HFFc6 (cell line): ENCODE measurements at regions not wholly inside any gene's neighbourhood (a gene's known extent, or its start where the extent isn't known, plus 50 kb on each side); places are given as distances from the start of the nearest gene placed in this dataset.

ENCODE experiments used
- DNase-seq: peaks from one replicate; pipeline ENCODE4 v3.0.0-alpha.2; 2018
- H3K27ac Mint-ChIP-seq: 2 replicates; pipeline ENCODE4 v1.8.0; 2020; ENCODE audit warnings: mild to moderate bottlenecking, mixed read lengths
- H3K27me3 Mint-ChIP-seq: 2 replicates; pipeline ENCODE4 v1.8.0; 2021; ENCODE audit warnings: mild to moderate bottlenecking, moderate library complexity, mixed read lengths; ENCODE audit not compliant: insufficient read depth
- H3K36me3 Mint-ChIP-seq: 2 replicates; pipeline ENCODE4 v1.8.0; 2021; ENCODE audit warnings: low read depth, mixed read lengths
- H3K4me1 Mint-ChIP-seq: 2 replicates; pipeline ENCODE4 v1.8.0; 2020; ENCODE audit warnings: low read depth, mixed read lengths
- H3K4me3 Mint-ChIP-seq: 2 replicates; pipeline ENCODE4 v1.8.0; 2020; ENCODE audit warnings: mild to moderate bottlenecking, moderate library complexity, mixed read lengths
- H3K9me3 Mint-ChIP-seq: 2 replicates; pipeline ENCODE4 v1.8.0; 2020; ENCODE audit warnings: mild to moderate bottlenecking, mixed read lengths
- TF ChIP-seq, protein P1 (sequence below): fragments of 200-600 bp; sonication (generic); IDR thresholded peaks from 2 replicates; pipeline ENCODE4 v1.5.0; 2021; ENCODE audit warnings: antibody characterized with exemption, mild to moderate bottlenecking

DNA sequence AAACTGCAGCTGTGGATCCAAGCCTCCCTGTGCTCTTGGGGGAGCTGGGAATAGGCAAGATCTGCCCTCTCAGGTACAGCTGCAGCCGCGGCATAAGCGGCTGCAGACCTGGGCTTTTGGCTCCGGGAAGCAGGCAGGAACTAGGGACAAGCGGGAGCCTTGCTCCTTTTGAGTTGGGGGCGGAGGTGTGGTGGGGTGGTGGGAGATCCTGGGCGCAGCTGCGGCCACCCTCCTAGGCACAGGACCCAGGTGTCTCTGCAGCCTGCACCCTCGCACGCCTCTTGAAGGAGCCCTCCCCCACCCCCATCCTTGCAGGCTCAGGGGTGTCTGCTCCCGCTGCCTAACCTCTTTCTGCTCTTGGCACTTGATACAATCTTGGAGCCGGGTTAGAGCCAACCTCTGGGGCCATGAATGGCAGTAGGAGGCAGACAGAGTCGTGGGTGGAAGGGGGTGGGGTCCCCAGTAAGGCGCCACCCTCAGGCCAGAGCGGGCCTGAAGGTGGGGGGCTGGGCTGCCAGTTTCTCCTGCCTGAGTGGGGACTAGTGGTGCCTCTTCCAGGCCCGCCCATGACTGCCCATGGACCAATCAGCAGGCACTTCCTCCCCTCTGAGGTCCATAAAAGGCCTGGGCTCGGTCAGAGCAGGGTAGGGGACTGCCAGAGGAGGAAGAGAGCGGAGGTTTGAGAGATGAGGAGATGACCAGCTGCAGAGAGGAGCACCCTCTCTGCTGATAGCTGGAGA is 267.6 kb upstream of the TNC start:
- DNase-seq, result no peak
- H3K4me3 Mint-ChIP-seq, result no peak overlapping the region
- no peak overlapping the region for H3K27ac Mint-ChIP-seq
- peaks cover 38% of the 10 kb centered on the region for H3K9me3 Mint-ChIP-seq
- H3K36me3 Mint-ChIP-seq, result peaks cover 25% of the 10 kb centered on the region
- TF ChIP-seq, protein P1, sequence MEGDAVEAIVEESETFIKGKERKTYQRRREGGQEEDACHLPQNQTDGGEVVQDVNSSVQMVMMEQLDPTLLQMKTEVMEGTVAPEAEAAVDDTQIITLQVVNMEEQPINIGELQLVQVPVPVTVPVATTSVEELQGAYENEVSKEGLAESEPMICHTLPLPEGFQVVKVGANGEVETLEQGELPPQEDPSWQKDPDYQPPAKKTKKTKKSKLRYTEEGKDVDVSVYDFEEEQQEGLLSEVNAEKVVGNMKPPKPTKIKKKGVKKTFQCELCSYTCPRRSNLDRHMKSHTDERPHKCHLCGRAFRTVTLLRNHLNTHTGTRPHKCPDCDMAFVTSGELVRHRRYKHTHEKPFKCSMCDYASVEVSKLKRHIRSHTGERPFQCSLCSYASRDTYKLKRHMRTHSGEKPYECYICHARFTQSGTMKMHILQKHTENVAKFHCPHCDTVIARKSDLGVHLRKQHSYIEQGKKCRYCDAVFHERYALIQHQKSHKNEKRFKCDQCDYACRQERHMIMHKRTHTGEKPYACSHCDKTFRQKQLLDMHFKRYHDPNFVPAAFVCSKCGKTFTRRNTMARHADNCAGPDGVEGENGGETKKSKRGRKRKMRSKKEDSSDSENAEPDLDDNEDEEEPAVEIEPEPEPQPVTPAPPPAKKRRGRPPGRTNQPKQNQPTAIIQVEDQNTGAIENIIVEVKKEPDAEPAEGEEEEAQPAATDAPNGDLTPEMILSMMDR, result no peak
- H3K4me1 Mint-ChIP-seq, result no peaks in the 10 kb centered on the region
- H3K27me3 Mint-ChIP-seq, result peaks cover 5% of the 10 kb centered on the region

DNA sequence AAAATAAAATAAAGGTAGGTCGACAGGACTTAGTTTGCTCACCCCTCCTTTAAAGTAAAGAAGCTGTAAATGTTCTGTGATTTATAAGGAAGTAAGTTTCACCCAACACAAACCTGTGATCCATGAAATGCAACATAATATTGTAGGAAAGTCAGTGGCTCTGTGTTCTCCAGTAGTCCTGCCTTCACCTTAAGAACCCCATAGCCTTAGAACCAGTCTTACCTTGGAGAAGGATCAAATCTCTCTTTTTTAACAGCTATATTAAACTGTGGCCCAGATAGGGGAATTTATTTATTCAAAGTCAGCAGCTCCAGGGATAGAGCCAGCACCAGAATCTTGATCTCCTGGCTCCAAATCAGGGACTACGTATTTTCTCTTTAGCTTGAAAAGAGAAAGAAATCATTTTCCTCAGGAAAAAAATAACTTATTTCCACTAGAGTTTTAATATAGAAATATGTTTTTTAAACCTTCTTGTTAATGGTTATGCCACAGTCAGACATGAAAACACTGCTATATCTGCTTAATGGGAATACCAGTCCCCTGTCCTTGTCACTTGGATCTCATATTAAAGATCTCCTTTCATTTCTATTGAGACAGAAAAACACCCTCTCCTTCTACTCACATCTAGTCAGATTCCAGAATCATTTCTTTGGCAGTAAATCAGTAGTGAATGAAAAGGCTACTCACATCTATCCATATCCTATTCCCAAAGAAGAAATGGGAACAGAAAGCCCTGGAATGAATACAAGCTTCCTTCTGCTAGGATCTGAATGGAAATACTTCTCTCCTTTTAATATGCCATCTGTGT is 269.2 kb upstream of the TNC start:
- Mint-ChIP-seq H3K27ac (no peak overlapping the region), H3K27me3 (peaks cover 4% of the 10 kb centered on the region; the same call in 1 of the 2 replicates), H3K4me1 (no peaks in the 10 kb centered on the region), H3K36me3 (peaks cover 13% of the 10 kb centered on the region), H3K9me3 (peaks cover 26% of the 10 kb centered on the region), H3K4me3 (no peak overlapping the region)
- TF ChIP-seq, protein P1, result no peak
- no peak for DNase-seq

DNA sequence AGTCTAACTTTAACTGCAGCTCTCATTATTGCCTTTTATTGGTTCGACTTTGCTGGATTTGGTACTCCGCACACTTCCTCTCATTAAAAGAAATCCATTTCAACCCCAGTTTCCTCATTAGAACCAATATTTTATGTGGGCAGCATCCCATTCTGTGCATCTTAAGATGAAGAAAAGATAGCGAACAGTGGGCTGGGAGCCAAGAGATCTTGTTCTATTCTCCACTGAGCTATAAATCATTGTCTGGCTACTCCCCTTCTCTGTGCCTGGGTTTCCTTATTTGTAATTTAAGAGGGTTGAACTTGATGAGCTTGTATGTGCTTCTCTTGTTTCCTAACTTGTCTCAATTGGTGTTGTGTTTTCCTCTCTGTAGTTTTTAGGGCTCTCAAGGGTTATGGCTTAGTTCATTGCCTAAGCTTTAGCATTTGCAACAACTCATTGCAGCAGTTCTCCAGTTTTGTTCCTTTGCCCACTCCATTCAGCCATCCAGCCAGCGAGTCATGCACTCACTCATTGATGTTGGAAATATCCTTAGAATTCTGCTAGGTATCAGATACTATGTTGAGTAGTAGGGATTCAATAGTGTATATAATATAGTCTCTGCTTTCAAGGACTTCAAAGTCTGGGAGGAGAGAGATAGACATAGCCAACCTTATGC is 273.3 kb upstream of the TNC start:
- DNase-seq, result no peak
- H3K36me3 Mint-ChIP-seq, result no peaks in the 10 kb centered on the region

DNA sequence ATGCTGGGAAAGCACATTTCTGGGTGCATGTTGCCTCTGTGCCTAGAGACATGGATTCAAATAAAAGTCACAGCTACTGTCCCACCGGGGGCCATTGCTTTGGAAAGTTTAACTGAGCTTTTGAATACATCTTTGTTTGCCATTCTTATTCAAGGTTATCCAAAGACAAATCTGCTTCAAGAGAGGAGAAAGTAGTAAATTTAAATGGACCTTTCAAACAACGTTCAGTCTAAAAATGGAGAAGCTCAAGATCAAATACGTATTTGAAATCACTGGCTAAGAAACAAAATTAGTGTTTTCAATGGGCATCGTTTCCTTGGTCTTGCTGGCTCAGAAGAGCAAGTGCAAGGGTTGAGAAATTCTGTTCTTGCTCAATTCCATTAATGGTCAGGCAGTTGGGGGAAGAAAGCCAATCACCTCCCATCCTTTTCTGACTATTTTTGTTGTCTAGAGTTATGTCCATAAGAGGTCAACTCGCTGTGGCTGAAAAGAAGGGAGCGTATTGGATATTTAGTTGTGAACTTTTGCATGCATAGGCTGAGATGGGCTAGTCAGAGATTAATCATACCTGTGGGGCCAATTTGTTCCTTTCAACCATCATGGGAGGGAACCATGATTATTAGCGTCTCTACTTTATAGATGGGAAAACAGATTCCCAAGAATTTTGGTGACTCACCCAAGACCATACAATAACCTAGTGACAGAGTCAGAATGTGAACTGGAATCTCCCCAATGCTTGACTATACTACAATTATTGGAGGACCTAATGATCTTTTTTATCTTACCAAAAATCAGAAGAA is 276.2 kb upstream of the TNC start:
- Mint-ChIP-seq H3K36me3 (no peaks in the 10 kb centered on the region), H3K27me3 (peaks cover 5% of the 10 kb centered on the region), H3K4me3 (no peak overlapping the region), H3K4me1 (peaks cover 29% of the 10 kb centered on the region), H3K27ac (no peak overlapping the region), H3K9me3 (no peaks in the 10 kb centered on the region)
- TF ChIP-seq, protein P1, result no peak
- DNase-seq, result no peak

More for the DNA sequence above, 273.3 kb upstream of the TNC start:
- Mint-ChIP-seq H3K27me3 (peaks cover 5% of the 10 kb centered on the region), H3K27ac (no peak overlapping the region), H3K9me3 (no peaks in the 10 kb centered on the region), H3K4me1 (peaks cover 25% of the 10 kb centered on the region), H3K4me3 (no peak overlapping the region)
- TF ChIP-seq, protein P1, result no peak

DNA sequence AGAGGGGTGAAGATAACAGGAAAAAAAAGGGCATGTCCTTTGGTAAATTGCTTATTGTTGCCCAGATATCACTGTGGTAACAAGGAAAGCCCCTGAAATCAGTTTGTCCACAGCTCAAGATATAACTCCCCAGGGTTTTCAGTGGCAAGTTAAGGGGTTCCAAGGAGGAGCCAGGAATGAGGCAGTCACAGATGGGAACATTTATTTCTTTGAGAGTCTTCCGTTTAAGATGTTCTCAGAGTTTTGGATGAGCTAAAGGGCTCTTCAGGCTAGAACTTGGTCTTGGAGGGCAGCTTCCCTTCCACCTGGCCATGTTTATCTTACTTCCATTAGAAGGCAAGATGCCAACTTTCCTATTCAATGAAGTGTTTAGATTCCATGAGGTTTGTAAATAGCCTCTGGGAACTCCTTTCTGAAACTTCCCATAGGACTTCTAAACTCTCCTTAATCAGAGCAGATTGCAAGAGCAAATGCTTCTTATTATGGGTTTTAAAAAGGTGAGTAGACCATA is 277.6 kb upstream of the TNC start:
- Mint-ChIP-seq H3K4me1 (peaks cover 38% of the 10 kb centered on the region), H3K27ac (no peak overlapping the region), H3K36me3 (no peaks in the 10 kb centered on the region), H3K4me3 (no peak overlapping the region), H3K27me3 (peaks cover 4% of the 10 kb centered on the region), H3K9me3 (no peaks in the 10 kb centered on the region)
- TF ChIP-seq, protein P1, result no peak
- DNase-seq, result no peak
